ENCODE measurements at regions not wholly inside any gene's neighbourhood (a gene's known extent, or its start where the extent isn't known, plus 50 kb on each side); places are given as distances from the start of the nearest gene placed in this dataset.
A peak's percentile ranks its signal among the peaks of the same experiment; 100 is the strongest.

- H3K4me2 ChIP-seq (ENCODE audit: insufficient read depth, low read length) = no peak overlapping the region
- DNase-seq (ENCODE audit: extremely low read depth in 1 of 4, low spot score in 3 of 4) (no peak), FAIRE-seq (no peak), ATAC-seq (no peak)
- no peak overlapping the region for H3K27ac ChIP-seq (ENCODE audit: extremely low read depth, low read depth, low read length)
- no peaks in the 10 kb centered on the region for H3K9me3 ChIP-seq (replicated peaks; ENCODE audit: control insufficient read depth, insufficient read depth, low read depth, low read length)
- H3K9me1 ChIP-seq (ENCODE audit: control insufficient read depth, insufficient read depth, low read length) = no peaks in the 10 kb centered on the region
- H4K20me1 ChIP-seq (replicated peaks; ENCODE audit: control insufficient read depth, insufficient read depth, low read length) = no peaks in the 10 kb centered on the region
- BruUV-seq (replicated peaks) = no TSS peak
- intact Hi-C loops (cut with micrococcal nuclease) (no loop called here), in situ Hi-C loops (cut with MboI) (no loop called here)
- POLR2A ChIA-PET = no interaction called here
- WGBS (ENCODE audit: insufficient coverage, low coverage, missing lambda C conversion rate) = 0% methylated on average over 1 of the region's 1 CpG
- no peak overlapping the region for H3K9ac ChIP-seq (ENCODE audit: insufficient read depth in 1 of 2, low read depth in 2 of 2, low read length in 2 of 2)
- H2AFZ ChIP-seq (ENCODE audit: low read depth, low read length) = no peak overlapping the region
- no peaks in the 10 kb centered on the region for H3K4me1 ChIP-seq (replicated peaks in 1 of 2; ENCODE audit: control insufficient read depth in 2 of 2, insufficient read depth in 2 of 2, low read length in 2 of 2)
- H3K79me2 ChIP-seq (ENCODE audit: control insufficient read depth, insufficient read depth, low read length) = no peaks in the 10 kb centered on the region
- no peaks in the 10 kb centered on the region for H3K36me3 ChIP-seq (ENCODE audit: control insufficient read depth, insufficient read depth, low read length)
- CTCF ChIA-PET (ENCODE audit: low intra/inter-chr PET ratio) = no interaction called here
- TF ChIP-seq SETDB1 (IDR thresholded peaks at IDR 0.05; ENCODE audit: low read length) = no peak
- TF ChIP-seq FOXO4 (CRISPR knock-in tag; IDR thresholded peaks at IDR 0.05) = no peak
- 0 out of 2 replicates have a peak, but pooled peaks have one; percentile 54 for TF ChIP-seq OTX1 (CRISPR knock-in tag; IDR thresholded peaks at IDR 0.05)
- peak; percentile 45; the same call in 1 of the 2 replicates for TF ChIP-seq ZNF512 (tag; IDR thresholded peaks at IDR 0.05)
- peaks cover 0 to 8% of the 10 kb centered on the region in 2 experiments; a peak in 1 of 5 replicates for H3K27me3 ChIP-seq (ENCODE audit: control insufficient read depth in 2 of 2, insufficient read depth in 2 of 2, low read length in 2 of 2)
- H3K4me3 ChIP-seq = no peak overlapping the region
Measured at GRCh38 chr10:4117604-4118003, 332.6 kb upstream of the KLF6 start.

Measured in K562 (cell line).